ENCODE measurements at regions not wholly inside any gene's neighbourhood (a gene's known extent, or its start where the extent isn't known, plus 50 kb on each side); places are given as distances from the start of the nearest gene placed in this dataset.

DNA sequence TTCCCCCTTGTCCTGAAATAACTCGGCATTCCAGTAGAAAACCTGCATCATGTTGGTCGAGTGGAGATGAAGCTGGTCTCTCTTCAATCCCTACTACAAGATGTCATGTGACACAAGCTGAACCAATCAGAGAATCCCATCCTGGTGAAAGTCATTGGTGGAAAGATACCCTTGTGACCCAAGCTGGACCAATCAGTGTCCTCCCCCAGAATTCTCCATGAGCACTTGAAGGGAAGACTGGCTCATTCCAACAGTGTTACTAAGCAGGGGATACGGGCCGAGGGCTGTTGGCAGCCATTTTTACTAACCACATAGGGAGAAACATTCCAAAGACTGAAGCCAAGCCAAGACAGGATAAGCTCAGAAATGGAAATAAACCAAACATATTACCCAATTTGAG is 298.3 kb downstream of the ICOS start:
- no peak for DNase-seq (ENCODE audit: low spot score)
- H3K9me3 Mint-ChIP-seq (ENCODE audit: unreplicated experiment), result peaks cover 3% of the 10 kb centered on the region
- no peak overlapping the region for H3K27ac Mint-ChIP-seq (ENCODE audit: unreplicated experiment)
- peaks cover 1% of the 10 kb centered on the region for H3K27me3 Mint-ChIP-seq (ENCODE audit: unreplicated experiment)
- TF ChIP-seq, protein P1, sequence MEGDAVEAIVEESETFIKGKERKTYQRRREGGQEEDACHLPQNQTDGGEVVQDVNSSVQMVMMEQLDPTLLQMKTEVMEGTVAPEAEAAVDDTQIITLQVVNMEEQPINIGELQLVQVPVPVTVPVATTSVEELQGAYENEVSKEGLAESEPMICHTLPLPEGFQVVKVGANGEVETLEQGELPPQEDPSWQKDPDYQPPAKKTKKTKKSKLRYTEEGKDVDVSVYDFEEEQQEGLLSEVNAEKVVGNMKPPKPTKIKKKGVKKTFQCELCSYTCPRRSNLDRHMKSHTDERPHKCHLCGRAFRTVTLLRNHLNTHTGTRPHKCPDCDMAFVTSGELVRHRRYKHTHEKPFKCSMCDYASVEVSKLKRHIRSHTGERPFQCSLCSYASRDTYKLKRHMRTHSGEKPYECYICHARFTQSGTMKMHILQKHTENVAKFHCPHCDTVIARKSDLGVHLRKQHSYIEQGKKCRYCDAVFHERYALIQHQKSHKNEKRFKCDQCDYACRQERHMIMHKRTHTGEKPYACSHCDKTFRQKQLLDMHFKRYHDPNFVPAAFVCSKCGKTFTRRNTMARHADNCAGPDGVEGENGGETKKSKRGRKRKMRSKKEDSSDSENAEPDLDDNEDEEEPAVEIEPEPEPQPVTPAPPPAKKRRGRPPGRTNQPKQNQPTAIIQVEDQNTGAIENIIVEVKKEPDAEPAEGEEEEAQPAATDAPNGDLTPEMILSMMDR (IDR thresholded peaks at IDR 0.05; ENCODE audit: unreplicated experiment), result no peak
- H3K36me3 Mint-ChIP-seq (ENCODE audit: low read depth, unreplicated experiment), result no peaks in the 10 kb centered on the region
- H3K4me1 Mint-ChIP-seq (ENCODE audit: unreplicated experiment), result no peaks in the 10 kb centered on the region
- no peak overlapping the region for H3K4me3 Mint-ChIP-seq (ENCODE audit: unreplicated experiment)

DNA sequence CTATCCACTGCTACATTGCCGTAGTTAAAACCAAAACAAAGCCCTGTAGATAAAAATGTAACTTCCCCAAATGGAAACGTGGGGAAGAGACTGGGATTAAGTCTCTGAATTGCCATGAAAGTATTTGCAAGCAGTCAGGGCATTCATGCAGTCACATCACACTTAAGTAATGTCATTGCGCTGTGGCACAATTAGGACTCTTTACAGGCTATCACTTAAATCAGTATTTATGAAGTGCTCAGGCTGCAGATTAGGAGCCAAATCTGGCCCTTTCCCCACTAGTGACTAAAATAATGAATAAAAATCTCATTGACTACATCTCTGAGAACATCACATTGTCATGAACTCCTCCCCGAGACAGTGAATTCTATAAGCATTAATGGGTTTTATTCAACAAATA is 300.9 kb downstream of the ICOS start:
- H3K27ac Mint-ChIP-seq (ENCODE audit: unreplicated experiment), result no peak overlapping the region
- peaks cover 3% of the 10 kb centered on the region for H3K9me3 Mint-ChIP-seq (ENCODE audit: unreplicated experiment)
- H3K4me1 Mint-ChIP-seq (ENCODE audit: unreplicated experiment), result no peaks in the 10 kb centered on the region
- no peaks in the 10 kb centered on the region for H3K27me3 Mint-ChIP-seq (ENCODE audit: unreplicated experiment)
- H3K36me3 Mint-ChIP-seq (ENCODE audit: low read depth, unreplicated experiment), result no peaks in the 10 kb centered on the region
- DNase-seq (ENCODE audit: low spot score), result no peak
- no peak overlapping the region for H3K4me3 Mint-ChIP-seq (ENCODE audit: unreplicated experiment)
- TF ChIP-seq, protein P1 (IDR thresholded peaks at IDR 0.05; ENCODE audit: unreplicated experiment), result no peak

DNA sequence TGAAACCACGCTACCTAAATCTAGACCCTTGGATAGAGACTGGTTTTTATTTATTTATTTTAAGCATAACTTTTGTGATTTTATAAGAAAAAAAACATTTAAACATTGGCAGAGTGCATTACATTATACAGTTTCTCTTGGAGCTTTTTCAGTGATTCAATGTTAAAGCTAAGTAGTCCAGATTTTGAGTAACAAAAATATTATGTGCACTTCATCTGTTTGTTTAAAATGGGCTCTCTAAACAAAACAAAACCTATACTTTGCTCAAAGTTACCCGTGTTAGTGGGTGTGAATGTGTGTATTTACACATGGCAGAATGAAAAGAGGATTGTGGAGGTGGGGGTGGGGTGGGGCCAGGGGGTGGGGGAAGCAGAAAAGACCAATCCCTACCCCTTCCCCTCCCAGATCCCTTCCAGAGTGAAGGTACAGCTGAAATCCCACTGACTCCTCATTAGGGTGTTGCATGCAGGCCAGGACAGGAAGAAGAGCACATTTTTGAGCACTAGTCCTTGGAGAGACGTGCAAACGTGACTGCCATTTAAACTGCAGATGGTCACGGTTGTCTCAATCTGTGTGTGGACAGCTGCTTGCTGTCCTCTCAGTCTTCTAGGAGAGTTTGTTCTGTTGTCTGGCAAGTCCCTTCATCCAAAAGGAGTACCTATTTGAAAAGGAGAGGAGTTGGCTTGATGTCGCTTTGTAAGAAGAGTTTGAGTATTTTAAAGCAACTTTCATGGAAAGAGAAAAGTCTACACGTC is 303.0 kb downstream of the ICOS start:
- Mint-ChIP-seq H3K4me1 (ENCODE audit: unreplicated experiment) (no peaks in the 10 kb centered on the region), H3K9me3 (ENCODE audit: unreplicated experiment) (peaks cover 3% of the 10 kb centered on the region), H3K27me3 (ENCODE audit: unreplicated experiment) (no peaks in the 10 kb centered on the region), H3K27ac (ENCODE audit: unreplicated experiment) (no peak overlapping the region), H3K4me3 (ENCODE audit: unreplicated experiment) (no peak overlapping the region), H3K36me3 (ENCODE audit: low read depth, unreplicated experiment) (no peaks in the 10 kb centered on the region)
- TF ChIP-seq, protein P1 (IDR thresholded peaks at IDR 0.05; ENCODE audit: unreplicated experiment), result no peak
- DNase-seq (ENCODE audit: low spot score), result no peak

DNA sequence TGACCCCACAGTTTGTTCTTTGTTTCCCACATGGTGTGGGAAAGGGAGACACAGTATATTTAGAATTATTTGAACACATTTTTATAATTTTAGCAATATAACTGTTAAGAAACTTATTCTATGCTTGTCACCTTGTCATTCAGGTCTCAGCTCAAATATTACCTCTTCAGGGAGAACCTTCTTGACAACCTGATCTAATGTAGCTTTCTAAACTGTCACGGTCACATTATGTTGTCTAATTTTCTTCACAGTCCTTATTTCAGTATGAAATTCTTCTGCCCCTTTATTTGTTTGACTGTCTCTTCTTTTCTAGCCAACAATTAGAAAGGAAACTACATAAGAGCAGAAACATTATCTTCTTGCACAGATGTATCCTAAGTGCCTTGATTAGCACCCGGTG is 304.3 kb upstream of the PARD3B start:
- Mint-ChIP-seq H3K4me3 (ENCODE audit: unreplicated experiment) (no peak overlapping the region), H3K27me3 (ENCODE audit: unreplicated experiment) (no peaks in the 10 kb centered on the region), H3K9me3 (ENCODE audit: unreplicated experiment) (peaks cover 3% of the 10 kb centered on the region), H3K36me3 (ENCODE audit: low read depth, unreplicated experiment) (no peaks in the 10 kb centered on the region), H3K27ac (ENCODE audit: unreplicated experiment) (no peak overlapping the region), H3K4me1 (ENCODE audit: unreplicated experiment) (no peaks in the 10 kb centered on the region)
- DNase-seq (ENCODE audit: low spot score), result no peak
- TF ChIP-seq, protein P1 (IDR thresholded peaks at IDR 0.05; ENCODE audit: unreplicated experiment), result no peak

DNA sequence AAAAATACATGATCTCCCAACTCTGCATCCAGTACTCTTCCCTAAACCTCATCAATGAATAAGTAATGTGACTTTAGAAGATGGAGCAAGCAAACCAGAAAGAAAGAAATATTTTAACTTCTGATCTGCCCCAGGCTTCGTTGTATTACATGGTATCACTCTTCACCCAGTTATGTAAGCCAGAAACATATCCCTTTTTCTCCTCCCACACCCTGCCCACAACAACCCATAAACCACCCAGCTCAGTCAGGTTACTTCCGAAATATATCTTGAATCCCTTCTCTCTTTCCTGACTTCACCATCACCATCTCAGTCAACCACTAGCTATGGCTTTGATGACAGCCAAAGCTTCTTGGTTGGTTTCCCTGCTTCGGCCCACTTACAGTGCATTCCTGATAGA is 295.8 kb upstream of the PARD3B start:
- peaks cover 9% of the 10 kb centered on the region for H3K4me1 Mint-ChIP-seq (ENCODE audit: unreplicated experiment)
- DNase-seq (ENCODE audit: low spot score), result no peak
- H3K4me3 Mint-ChIP-seq (ENCODE audit: unreplicated experiment), result no peak overlapping the region
- no peak overlapping the region for H3K27ac Mint-ChIP-seq (ENCODE audit: unreplicated experiment)
- peaks cover 5% of the 10 kb centered on the region for H3K27me3 Mint-ChIP-seq (ENCODE audit: unreplicated experiment)
- peaks cover 6% of the 10 kb centered on the region for H3K36me3 Mint-ChIP-seq (ENCODE audit: low read depth, unreplicated experiment)
- TF ChIP-seq, protein P1 (IDR thresholded peaks at IDR 0.05; ENCODE audit: unreplicated experiment), result no peak
- H3K9me3 Mint-ChIP-seq (ENCODE audit: unreplicated experiment), result no peaks in the 10 kb centered on the region
